Kidney capillary endothelial cell (primary cell): ENCODE measurements at regions not wholly inside any gene's neighbourhood (a gene's known extent, or its start where the extent isn't known, plus 50 kb on each side); places are given as distances from the start of the nearest gene placed in this dataset.

Source experiments
- DNase-seq: peaks from one replicate; pipeline ENCODE4 v3.0.0-alpha.2; 2018; ENCODE audit warnings: low spot score

DNA sequence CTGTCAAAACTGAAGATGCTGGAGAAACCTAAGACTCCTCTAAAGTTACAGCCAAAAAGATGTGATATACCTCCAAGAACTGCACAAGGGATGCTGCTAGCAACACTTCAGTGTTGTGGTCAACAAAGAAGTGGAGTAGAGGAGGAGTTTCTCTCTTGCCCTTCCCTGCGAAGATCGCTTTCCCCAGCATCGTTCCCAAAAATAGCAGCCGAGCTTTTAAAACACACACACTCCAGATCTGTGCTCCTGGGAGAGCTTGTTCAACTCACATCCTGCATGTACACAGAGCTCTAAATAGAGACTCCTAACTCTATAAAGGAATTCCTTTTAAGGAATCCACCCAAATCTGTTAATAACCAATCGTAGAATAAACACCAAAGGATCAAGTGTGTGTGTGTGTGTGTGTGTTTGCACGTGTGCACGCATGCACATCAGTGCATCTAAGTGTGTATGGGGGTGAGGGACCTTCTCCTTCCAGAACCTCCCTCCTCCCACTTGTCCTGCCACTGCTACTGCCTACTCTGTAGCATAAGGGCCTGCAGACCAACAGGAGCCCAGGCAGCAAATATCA, 58.5 kb downstream of the PSMG1 start:
- DNase-seq = no peak

GRCh38 chr21:39123375-39123774, 59.9 kb downstream of the PSMG1 start:
- no peak for DNase-seq

DNA sequence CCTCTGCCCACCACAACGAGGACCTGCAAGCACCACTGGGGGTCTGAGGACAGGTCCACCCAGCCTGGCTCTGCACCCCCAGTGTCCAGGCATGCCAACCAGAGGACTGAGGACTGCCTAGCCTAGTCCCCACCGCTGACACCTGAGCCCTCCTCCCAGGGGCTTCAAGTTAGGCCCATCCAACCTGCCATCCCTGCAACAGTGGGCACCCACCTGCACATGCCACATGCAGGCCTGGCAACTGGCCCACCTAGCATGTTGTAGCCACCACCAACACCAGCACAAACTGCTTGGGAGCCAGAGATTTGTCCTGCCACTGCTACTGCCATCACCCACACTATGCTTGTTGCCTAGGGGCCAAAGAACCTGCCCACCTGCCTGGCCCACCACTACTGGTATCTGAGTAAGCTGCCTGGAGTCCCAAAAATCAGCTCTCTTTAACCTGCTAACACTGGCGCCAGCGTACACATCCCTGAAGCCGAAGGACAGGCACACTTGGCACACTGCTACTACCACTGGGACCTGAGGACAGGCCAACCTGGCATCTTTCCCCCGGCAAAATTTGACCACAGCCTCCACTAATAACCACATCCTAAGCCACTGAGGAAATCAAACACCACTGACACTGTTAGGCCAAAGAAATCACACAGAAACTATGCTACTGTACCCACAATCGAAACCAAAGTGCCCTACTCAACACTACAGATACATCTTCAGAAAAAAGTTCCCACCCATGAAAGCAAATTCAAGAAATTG, 61.5 kb downstream of the PSMG1 start:
- DNase-seq = no peak

DNA sequence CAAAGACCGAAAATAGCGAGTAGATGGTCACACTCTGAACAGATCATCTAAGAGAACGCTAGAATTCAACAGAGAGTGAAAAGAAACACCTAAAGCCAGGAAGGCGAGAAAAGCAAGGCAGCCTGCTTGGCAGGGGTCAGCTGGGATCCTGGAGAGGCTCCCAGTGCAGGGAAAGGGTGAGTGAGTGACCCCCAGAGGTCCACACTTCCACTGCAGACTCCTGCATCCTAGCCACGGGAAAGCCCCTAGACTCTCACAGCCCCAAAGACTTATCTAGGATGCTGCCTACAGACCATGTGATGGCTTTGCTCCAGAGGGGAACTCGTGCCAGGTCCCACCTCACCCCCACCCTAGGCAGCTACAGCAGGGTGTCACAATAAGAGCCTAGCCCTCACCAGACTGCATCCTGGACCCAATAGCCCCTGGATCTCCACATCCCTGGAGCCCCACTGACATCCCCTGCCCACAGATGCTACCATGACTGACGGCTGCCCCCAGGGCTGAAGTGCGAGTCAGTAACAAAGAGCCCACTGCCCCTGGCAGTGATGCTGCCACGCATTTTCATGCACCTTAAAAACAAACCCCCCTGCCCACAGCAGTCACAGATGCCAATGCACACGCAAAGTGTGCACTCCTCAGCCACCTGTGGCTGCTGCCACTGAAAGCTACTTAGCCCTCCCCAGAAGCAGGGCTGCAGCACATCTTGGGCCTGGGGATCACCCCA, 62.2 kb downstream of the PSMG1 start:
- no peak for DNase-seq

DNA sequence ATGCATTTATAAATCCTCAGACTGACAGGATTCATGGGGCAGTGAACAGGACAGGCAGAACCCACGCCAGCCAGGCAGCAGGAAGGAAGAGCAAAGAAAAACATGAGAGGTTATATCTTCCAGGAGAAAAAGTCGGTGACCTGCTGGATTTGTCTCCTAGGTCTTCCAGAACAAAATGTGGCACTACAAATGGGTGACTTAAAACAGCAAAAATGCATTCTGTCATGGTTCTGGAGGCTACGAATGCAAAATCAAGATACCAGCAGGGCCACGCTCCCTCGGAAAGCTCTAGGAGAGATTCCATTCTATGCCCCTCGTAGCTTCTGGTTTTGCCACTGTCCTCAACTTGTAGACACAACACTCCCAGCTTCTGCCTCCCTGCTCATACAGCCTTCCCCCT, 63.4 kb downstream of the PSMG1 start:
- DNase-seq = no peak

DNA sequence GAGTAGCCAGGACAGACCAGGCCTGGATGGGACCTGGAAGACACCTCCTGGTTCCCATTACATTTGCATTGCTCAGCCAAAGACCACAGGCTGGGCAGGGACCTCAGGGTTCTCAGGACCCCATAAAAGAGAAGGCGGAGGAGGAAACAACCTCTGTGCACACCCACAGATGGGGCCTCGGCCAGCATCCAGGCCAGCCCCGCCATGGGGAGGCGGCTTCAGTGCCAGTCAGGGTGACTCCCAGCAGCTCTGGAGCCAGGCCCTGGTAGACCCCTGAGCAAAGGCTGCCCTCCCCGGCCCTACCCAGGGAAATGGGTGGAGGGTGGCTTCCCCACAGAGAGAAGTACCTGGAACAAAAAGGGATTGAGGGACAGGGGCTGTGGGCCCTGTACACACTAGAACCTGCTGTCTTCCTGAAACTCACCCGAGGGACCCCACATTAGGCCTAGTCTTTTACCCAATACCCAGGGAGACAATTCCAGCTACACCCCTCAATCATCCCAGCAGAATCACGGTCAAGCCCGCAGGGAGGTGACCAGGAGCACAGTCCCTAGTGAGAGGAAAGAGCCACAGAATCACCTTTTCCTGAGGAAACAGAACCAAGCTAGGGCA, 64.5 kb downstream of the PSMG1 start:
- no peak for DNase-seq

- no peak for DNase-seq
Observed at GRCh38 chr21:39118061-39118460, 65.2 kb downstream of the PSMG1 start.

DNA sequence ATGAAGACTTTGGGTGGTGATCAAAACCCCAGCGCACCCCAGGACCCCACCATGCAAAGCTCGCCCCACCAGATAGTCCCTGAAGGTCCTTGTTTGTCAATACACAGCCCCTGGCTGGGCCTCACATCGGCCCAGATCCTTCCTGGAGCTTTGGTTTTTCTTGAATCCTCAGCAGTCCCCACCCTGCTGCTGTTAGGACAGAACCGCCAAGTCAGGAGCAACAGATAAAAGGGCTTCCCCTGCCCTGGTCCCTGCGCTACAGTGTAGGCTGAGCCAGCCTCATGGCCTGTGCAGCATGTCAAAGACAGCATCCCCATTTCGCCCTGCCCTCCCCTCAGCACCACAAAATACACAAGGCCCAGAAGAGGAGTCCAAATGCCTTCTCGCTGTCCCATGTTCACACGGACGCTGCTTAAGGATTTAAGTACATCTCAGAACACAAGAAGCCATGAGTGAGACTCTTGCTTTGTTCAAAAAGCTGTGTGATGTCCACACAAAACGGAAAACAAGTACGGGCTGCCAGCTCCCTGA, 65.7 kb downstream of the PSMG1 start:
- DNase-seq = no peak

DNA sequence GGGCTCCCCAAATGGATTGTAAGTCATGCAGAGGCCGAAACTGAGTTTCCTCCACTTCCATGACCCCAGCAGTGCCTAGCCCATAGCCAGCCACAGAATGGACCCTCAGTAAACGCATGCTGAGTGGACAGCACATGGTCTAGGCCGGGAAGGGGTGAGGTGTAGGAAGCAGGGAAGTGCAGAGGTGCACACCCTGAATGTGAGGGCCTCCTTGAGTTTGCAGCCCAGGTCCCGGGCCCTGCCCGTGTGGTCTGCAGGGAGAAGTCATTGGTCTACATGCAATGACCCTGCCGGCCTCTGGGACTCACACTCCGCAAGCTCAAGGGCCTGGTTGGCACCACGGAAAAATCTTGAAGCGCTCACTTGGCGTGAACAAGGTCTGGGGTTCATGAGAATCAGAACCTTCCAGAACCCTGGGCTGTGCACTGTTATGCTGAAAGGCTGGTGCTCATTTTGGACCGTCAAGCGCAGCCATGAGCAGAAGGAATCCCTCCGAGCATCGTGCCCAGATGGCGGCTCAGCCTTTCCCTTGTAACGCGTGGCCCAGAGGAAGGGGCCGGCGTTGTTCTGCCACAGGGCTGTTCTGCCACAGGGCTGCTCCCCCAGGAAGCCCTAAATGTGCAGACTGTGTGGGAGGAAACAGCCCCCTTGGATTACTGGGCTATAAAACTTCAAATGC, 66.4 kb downstream of the PSMG1 start:
- DNase-seq = no peak

- DNase-seq = no peak
Observed at GRCh38 chr21:39115576-39116235, 67.5 kb downstream of the PSMG1 start.

DNA sequence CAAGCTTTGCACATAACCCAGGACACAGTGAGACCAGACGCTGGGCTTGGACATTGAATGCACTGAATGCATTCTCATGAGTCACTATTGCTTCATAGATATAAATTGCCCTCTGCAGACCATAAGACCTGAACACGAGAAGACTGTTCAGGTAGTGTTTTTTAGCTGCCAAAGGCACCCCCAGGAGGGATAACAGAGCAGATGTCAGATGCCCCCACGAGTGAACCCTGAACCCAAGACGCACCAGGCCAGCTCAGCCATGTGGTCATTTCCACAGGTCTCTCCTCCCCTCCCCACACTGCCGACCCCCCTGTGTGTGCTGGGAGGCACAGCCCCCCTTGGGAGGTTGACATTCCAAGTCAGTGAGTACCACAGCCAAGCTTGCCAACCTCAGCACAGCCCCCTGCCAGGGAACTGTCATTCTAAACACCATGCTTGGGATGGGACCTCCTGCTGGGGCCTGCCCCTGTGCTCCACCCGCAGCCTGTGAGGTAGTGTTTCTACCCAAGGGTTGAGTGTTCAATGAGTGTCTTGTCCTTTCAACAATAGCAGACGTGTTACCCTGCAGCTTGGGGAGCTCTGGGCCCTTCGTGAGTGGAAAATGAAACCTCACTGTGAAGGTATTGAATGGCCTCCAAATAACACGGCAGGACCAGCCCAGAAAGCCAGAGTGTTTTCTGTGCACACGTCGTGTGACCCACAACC, 68.2 kb downstream of the PSMG1 start:
- DNase-seq = no peak

GRCh38 chr21:39111931-39112550, 71.2 kb downstream of the PSMG1 start:
- no peak for DNase-seq

- no peak for DNase-seq
Observed at GRCh38 chr21:39110431-39110830, 72.8 kb downstream of the PSMG1 start.

- DNase-seq = no peak
Observed at GRCh38 chr21:39109596-39110210, 73.5 kb downstream of the PSMG1 start.

DNA sequence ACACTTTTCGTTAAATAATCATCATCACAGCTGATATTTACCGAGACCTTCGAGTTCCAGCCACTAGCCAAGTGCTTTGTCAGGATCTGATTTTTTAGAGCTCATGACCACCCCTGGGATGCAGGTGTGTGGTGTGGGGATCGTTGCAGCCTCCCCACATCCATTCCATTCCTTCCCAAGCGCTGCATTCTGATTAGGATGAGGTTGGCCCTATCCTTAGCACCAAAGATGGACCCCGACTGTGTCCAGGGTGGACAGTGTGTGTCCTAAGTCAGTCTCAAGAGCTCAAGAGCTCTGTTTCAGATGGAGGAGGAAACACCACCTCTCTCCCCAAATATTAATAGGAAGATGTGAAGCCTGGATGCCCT, 74.1 kb downstream of the PSMG1 start:
- no peak for DNase-seq

DNA sequence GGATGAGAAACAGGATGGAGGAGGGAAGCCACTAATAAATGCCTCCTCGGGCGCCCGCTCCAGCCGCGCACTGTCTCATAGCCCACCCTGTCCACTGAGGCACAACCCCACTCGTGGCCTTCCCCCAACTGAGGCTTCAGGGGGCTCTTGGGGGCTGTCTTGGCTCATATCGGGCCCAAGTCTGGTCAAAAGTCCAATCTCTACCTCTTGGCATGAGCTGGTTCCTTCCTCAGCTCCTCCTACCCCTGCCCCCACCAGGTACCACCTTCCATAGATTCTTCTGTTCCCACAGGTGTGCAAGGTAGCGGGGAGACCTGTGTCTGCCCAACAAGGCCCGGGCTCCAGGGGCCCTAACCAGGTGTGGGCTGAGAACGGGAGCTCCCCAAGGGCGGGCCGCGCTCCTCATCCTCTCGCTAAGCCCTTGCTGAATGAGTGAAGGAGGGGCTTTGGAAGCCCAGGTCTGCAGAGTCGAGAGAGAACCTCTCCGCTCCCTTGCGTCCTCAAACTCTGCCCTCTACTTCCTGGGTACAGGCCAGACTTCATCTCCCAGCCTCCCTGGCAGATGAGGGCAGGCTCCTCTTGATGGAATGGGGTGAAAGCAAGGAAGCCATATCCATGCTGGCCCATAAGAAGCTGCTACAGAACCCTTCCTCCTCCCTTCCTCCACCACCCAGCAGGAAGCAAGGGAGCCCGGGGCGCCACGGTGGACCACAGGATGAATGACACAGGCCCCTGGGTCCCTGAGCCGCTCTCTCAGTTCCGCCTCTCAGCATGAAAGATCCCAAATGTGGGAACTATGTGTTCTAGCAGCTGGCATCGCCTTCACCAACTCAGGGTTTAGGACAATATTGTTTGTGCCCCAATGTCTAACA, 74.7 kb downstream of the PSMG1 start:
- no peak for DNase-seq

GRCh38 chr21:39107739-39108138, 75.5 kb downstream of the PSMG1 start:
- DNase-seq = no peak

GRCh38 chr21:39106881-39107462, 76.3 kb downstream of the PSMG1 start:
- no peak for DNase-seq

GRCh38 chr21:39105836-39106235, 77.4 kb downstream of the PSMG1 start:
- no peak for DNase-seq
